Cardiac fibroblast (primary cell): ENCODE measurements at regions not wholly inside any gene's neighbourhood (a gene's known extent, or its start where the extent isn't known, plus 50 kb on each side); places are given as distances from the start of the nearest gene placed in this dataset.

Source experiments
- DNase-seq, 2 donors: peaks; one replicate each; pipeline versions ENCODE4 v3.0.0 to v3.0.0-alpha.2; 2010; ENCODE audit warnings: low read depth in 2 of 2
- H3K4me3 ChIP-seq, 2 donors: replicated peaks in 1 of 2; 1 replicate in 1 of 2; 2 replicates in 1 of 2; pipeline ENCODE4 v1.5.1; 2011; ENCODE audit warnings: low read depth in 2 of 2, low read length in 2 of 2, mild to moderate bottlenecking in 2 of 2, moderate library complexity in 1 of 2
- CTCF ChIP-seq: IDR thresholded peaks from one replicate; pipeline ENCODE4 v1.5.1; 2011; ENCODE audit warnings: low read depth, mild to moderate bottlenecking, low read length, inconsistent platforms

- TF ChIP-seq CTCF: no peak
- no peak overlapping the region for H3K4me3 ChIP-seq
- DNase-seq: peak in 1 of 2 donors; percentile 22
Measured at GRCh38 chr4:152206185-152206584, 329.7 kb downstream of the FBXW7 start.

GRCh38 chr4:152202415-152202814 is 333.5 kb downstream of the FBXW7 start:
- TF ChIP-seq CTCF: no peak
- DNase-seq: no peak
- no peak overlapping the region for H3K4me3 ChIP-seq

GRCh38 chr4:152200511-152201333 is 335.2 kb downstream of the FBXW7 start:
- H3K4me3 ChIP-seq: no peak overlapping the region
- TF ChIP-seq CTCF: no peak
- DNase-seq: no peak

- no peak overlapping the region for H3K4me3 ChIP-seq
- no peak for TF ChIP-seq CTCF
- DNase-seq: no peak
Measured at GRCh38 chr4:152197211-152197610, 338.7 kb downstream of the FBXW7 start.

GRCh38 chr4:152195888-152196287 is 340.0 kb downstream of the FBXW7 start:
- no peak for DNase-seq
- H3K4me3 ChIP-seq: no peak overlapping the region
- no peak for TF ChIP-seq CTCF

GRCh38 chr4:152193059-152193458 is 342.8 kb downstream of the FBXW7 start:
- H3K4me3 ChIP-seq: no peak overlapping the region
- DNase-seq: peak in 1 of 2 donors; percentile 4
- no peak for TF ChIP-seq CTCF

- no peak overlapping the region for H3K4me3 ChIP-seq
- no peak for TF ChIP-seq CTCF
- no peak for DNase-seq
Measured at GRCh38 chr4:152190907-152191306, 345.0 kb downstream of the FBXW7 start.
